GM18858 (cell line): ENCODE measurements at regions not wholly inside any gene's neighbourhood (a gene's known extent, or its start where the extent isn't known, plus 50 kb on each side); places are given as distances from the start of the nearest gene placed in this dataset.

Experiments used
- ATAC-seq: cut with Tn5 transposase; IDR thresholded peaks from one replicate; pipeline ENCODE4 v1.9.1; 2021; ENCODE audit not compliant: unreplicated experiment

DNA sequence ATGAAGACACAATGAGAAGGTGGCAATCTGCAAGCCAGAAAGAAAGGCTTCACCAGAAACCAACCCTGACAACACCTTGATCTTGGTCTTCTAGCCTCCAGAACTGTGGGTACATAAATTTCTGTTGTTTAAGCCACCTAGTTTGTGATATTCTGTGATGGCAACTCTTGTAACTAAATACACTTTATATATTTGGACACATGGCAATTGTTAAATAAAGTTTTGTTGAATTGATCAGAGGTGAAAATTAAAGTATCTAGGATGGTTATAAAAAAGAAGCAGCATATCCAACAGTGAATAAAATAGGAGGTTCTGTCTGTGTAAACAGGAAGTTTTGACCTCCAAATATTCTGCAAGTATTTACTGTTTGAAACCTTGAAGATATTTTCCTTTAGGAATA is 516.3 kb downstream of the SOX5 start:
- no peak for ATAC-seq

GRCh38 chr12:23434154-23434553 is 515.3 kb downstream of the SOX5 start:
- no peak for ATAC-seq

DNA sequence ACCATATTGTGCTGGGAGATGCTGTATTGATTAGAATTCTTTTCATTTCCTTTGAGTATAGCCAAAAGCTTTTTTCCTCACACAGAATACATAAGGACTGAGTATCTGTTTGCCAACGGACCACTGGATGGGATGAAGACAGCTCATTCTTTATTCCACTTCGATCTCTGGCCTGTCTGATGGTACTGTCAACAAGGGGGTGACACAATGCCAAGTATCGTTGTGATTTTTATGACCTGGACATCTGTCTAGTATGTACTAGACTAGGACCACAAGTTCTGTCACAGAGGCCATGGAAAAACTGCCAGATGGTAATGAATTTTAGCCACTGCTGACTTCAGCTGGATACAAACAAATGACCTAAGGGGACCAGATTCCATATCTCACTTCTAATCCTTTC is 502.7 kb downstream of the SOX5 start:
- no peak for ATAC-seq

DNA sequence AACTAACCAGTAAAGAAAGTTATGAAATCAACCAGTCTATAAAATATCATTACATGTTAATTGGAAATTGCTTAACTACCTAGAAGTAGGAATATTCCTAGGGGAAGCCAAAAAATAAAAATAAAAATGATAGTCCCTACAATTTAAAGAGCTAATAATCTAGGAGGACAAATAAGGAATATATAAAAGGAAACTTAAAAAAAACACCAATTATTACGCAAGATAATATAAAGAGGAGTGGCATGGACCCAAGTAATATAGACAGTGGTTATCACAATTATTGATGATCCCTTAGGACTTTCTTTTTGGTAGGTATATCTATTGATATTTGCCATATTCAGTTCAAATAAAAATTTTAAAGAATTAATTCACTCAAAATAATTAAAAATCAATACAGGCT is 498.7 kb downstream of the SOX5 start:
- no peak for ATAC-seq

DNA sequence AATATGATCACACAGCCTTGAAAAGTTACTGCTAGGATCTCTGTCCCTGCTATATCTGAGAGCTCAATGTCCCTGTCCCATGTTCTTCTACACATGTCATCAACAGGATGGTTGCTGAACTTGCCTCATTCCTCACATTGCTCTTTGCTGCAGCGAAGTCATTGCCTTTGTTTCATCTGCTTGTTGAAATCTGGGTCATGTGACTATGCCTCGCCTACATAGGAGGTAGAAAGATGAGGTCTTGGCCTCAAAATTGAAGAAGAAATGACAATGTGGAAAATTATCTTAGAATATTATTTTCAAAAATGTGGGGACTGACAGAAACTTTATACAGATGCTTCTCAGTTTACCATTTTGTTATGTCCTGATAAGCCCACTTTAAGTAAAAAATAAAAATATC is 494.2 kb downstream of the SOX5 start:
- ATAC-seq: no peak

- no peak for ATAC-seq
Observed at GRCh38 chr12:23458640-23459039, 490.8 kb downstream of the SOX5 start.

DNA sequence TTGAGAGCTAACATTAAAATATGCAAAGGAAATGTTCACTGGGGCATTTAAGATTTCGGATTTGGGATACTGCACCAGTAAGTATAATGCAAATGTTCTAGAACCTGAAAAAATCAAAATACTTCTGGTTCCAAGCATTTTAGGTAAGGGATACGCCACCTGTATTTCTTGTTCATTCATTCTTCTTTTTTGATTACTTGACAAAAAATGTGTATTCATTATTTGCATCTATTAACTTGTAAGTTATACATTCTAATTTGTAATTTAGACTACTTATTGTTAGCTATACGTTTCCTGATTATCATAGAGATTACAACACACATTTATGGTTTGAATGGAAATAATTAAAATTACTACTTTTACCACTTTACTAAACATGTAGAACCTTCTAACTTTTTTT is 486.9 kb downstream of the SOX5 start:
- no peak for ATAC-seq

DNA sequence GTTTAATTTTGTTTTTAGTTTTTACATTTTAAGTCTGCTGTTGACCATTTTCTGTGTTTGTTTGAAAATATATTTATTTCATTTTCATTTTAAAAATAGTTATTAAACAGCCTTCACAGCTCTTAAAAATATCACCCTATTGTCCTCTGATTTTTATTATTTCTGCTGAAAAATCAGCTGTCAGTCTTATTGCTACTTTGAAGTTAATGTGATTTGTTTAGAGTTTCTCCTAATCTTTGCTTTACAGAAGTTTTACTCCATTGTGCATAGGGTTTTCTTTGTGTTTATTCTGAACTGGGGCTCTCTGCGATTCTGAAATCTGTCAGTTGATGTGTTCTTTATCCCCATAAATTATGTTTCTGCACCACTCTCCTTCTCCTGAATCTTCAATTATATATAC is 486.3 kb downstream of the SOX5 start:
- ATAC-seq: no peak

DNA sequence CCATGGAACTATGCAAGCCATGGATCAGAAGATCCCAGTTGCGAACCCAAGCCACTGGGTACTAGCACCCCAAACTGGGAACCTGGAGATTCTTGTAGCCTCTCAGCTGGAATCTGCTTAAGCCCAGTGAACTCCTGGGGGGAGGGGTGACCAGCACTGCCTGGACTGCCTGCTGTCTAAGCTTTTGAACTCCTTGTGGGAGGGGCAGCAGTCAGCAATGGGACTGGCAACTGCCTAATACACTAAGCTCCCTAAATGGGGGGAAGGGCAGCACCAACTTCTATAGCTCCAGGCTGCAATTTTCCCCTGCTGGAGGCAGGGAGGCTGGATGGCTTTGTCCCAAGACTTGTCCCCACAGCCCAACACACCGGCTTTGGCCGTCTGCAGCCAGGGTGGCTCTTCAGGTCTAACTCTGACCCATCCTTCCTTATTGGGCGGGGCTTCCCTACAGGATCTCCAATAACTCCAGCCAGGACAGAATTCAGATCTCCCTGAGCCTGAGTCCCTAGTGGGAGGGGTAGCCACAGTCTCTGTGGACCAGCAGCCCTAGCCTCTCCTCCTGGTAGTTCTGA is 485.1 kb downstream of the SOX5 start:
- no peak for ATAC-seq

GRCh38 chr12:23472329-23472971 is 477.0 kb downstream of the SOX5 start:
- no peak for ATAC-seq

- ATAC-seq: no peak
Observed at GRCh38 chr12:23473071-23473470, 476.4 kb downstream of the SOX5 start.

DNA sequence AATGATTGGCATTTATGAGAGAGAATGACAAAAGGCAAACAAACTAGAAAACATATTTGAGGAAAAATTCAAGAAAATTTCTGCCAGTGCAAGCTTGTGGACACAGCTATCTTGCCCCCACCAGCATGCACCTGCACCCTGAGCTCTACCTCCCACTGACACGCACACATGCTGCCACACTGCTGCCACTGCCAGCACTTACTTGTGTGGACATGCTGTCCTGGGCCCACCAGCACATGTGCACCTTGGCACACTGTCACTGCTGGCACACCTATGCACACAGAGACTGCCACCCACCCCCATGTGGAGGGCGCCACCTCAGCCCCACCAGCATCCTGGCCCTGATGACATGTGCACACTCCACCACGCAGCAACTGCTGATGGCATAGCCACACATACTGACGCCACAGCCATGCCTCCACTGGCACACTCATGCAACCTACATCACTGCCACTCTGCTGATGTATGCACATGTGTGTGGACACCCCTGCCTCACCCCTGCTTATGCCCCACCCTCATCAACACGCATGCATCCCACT is 475.0 kb downstream of the SOX5 start:
- ATAC-seq: no peak
